GM12878 (cell line): ENCODE measurements at regions not wholly inside any gene's neighbourhood (a gene's known extent, or its start where the extent isn't known, plus 50 kb on each side); places are given as distances from the start of the nearest gene placed in this dataset.

Experiments
- ATAC-seq: fragments of 200-7000 bp; cut with Tn5 transposase; 3 replicates; pipeline ENCODE4 v1.9.1; 2020; ENCODE audit warnings: mild to moderate bottlenecking, moderate library complexity
- BruUV-seq: library from RNA; stranded (reverse); fragments of 400-500 nt; replicated peaks from 2 replicates; lab custom pipeline; 2021; lab: Mats Ljungman, UMichigan
- CTCF ChIA-PET: fragments of 300-600 bp; sonication (Branson Sonifier 250); formaldehyde crosslinking; extraction: SDS; loops from one replicate; lab custom pipeline; 2021; ENCODE audit warnings: inconsistent platforms; lab: Yijun Ruan, JAX
- POLR2A ChIA-PET: fragments of 350-600 bp; formaldehyde crosslinking; extraction: SDS; loops from one replicate; lab custom pipeline; 2021; ENCODE audit warnings: inconsistent platforms; lab: Charles Lee
- RAD21 ChIA-PET: fragments of 300-600 bp; sonication (Branson Sonifier 250); formaldehyde crosslinking; loops from one replicate; lab custom pipeline; 2023; ENCODE audit warnings: antibody characterized with exemption; ENCODE audit not compliant: unreplicated experiment; lab: Charles Lee
- SMC1A ChIA-PET: fragments of 300-600 bp; sonication (Branson Sonifier 250); formaldehyde crosslinking; loops from one replicate; lab custom pipeline; 2023; ENCODE audit not compliant: unreplicated experiment, uncharacterized antibody; lab: Charles Lee
- DNase-seq: peaks from one replicate; pipeline ENCODE4 v3.0.0-alpha.2; 2011; ENCODE audit warnings: low read depth, low spot score
- FAIRE-seq: peaks from 3 replicates; lab custom pipeline; 2011; peaks lifted over from hg19 to GRCh38; lab: Jason Lieb, UNC
- H2AFZ ChIP-seq: 2 replicates; pipeline ENCODE4 v1.6.0; 2011; ENCODE audit warnings: low read depth, low read length, control low read depth; ENCODE audit not compliant: control insufficient read depth
- H3K27ac ChIP-seq: 2 replicates; pipeline ENCODE4 v1.5.1; 2011; ENCODE audit warnings: control low read depth; ENCODE audit not compliant: control insufficient read depth, insufficient read depth
- H3K27me3 ChIP-seq, 2 experiments: replicated peaks in 1 of 2; 2 replicates each; pipeline versions ENCODE4 v1.6.0 to v1.6.1; 2011; ENCODE audit warnings: low read length in 1 of 2; ENCODE audit not compliant: control insufficient read depth in 2 of 2, insufficient read depth in 2 of 2
- H3K36me3 ChIP-seq, 2 experiments: 2 replicates each; pipeline ENCODE4 v1.5.1; 2011; ENCODE audit warnings: low read length in 1 of 2; ENCODE audit not compliant: control insufficient read depth in 2 of 2, insufficient read depth in 2 of 2
- H3K4me1 ChIP-seq: 2 replicates; pipeline ENCODE4 v1.6.1; 2011; ENCODE audit warnings: mild to moderate bottlenecking, low read length, moderate library complexity, mixed read lengths; ENCODE audit not compliant: control insufficient read depth, insufficient read depth
- H3K4me2 ChIP-seq: 2 replicates; pipeline ENCODE4 v1.6.0; 2011; ENCODE audit warnings: control low read depth; ENCODE audit not compliant: control insufficient read depth, insufficient read depth
- H3K4me3 ChIP-seq: fragments of 200-600 bp; sonication (generic); 2 replicates; pipeline ENCODE4 v1.5.1; 2016
- H3K79me2 ChIP-seq: 2 replicates; pipeline ENCODE4 v1.6.0; 2011; ENCODE audit warnings: low read length; ENCODE audit not compliant: control insufficient read depth, insufficient read depth
- H3K9ac ChIP-seq: 2 replicates; pipeline ENCODE4 v1.8.0; 2011; ENCODE audit warnings: low read length, control low read depth, mixed read lengths; ENCODE audit not compliant: control insufficient read depth, insufficient read depth
- H3K9me3 ChIP-seq: replicated peaks from 3 replicates; pipeline ENCODE4 v1.5.1; 2011; ENCODE audit warnings: mild to moderate bottlenecking, low read length; ENCODE audit not compliant: control insufficient read depth, insufficient read depth
- H4K20me1 ChIP-seq: 2 replicates; pipeline ENCODE4 v1.6.0; 2011; ENCODE audit not compliant: control insufficient read depth, insufficient read depth
- CBFB ChIP-seq: IDR thresholded peaks from 2 replicates; pipeline ENCODE4 v1.6.1; 2016; ENCODE audit warnings: antibody characterized with exemption, low read depth
- CBX5 ChIP-seq: sonication (generic); IDR thresholded peaks from 2 replicates; pipeline ENCODE4 v1.6.1; 2016; ENCODE audit warnings: low read depth, moderate library complexity, mild to moderate bottlenecking, inconsistent platforms
- EED ChIP-seq: sonication (generic); IDR thresholded peaks from 2 replicates; pipeline ENCODE4 v1.6.1; 2016; ENCODE audit warnings: antibody characterized with exemption, low read depth
- FOXM1 ChIP-seq: IDR thresholded peaks from 2 replicates; pipeline ENCODE4 v1.6.1; 2012; ENCODE audit warnings: low read depth, mild to moderate bottlenecking, inconsistent platforms, low read length, moderate library complexity
- KAT2A ChIP-seq: conservative IDR thresholded peaks from 2 replicates; pipeline ENCODE4 v1.6.1; 2011; ENCODE audit warnings: low read depth, low read length; ENCODE audit not compliant: control insufficient read depth
- MTA2 ChIP-seq: fragments of 450-650 bp; IDR thresholded peaks from 2 replicates; pipeline ENCODE4 v1.6.1; 2016; ENCODE audit warnings: low read depth, mild to moderate bottlenecking, moderate library complexity
- MYC ChIP-seq: IDR thresholded peaks from 2 replicates; pipeline ENCODE4 v1.6.1; 2011; ENCODE audit warnings: mild to moderate bottlenecking, low read length, moderate library complexity, inconsistent platforms; ENCODE audit not compliant: insufficient read depth, insufficient replicate concordance, insufficient read length, severe bottlenecking
- RFX5 ChIP-seq: IDR thresholded peaks from 2 replicates; pipeline ENCODE4 v1.6.1; 2011; ENCODE audit warnings: low read depth, low read length, improper control_type of control experiment
- SMARCA5 ChIP-seq: fragments of 450-650 bp; IDR thresholded peaks from 2 replicates; pipeline ENCODE4 v1.6.1; 2017; ENCODE audit warnings: mild to moderate bottlenecking
- ZBED1 ChIP-seq: IDR thresholded peaks from 2 replicates; pipeline ENCODE4 v1.6.1; 2016; ENCODE audit warnings: borderline replicate concordance
- ZNF24 ChIP-seq: fragments of 450-650 bp; IDR thresholded peaks from 2 replicates; pipeline ENCODE4 v1.6.1; 2017; ENCODE audit warnings: antibody characterized with exemption, mild to moderate bottlenecking
- ZNF274 ChIP-seq: IDR thresholded peaks from one replicate; pipeline ENCODE4 v1.8.0; 2011; ENCODE audit not compliant: insufficient read length, insufficient read depth
- ZZZ3 ChIP-seq: IDR thresholded peaks from 2 replicates; pipeline ENCODE4 v1.6.1; 2011; ENCODE audit warnings: low read depth; ENCODE audit not compliant: control insufficient read depth, insufficient read length
- WGBS: methylation state at CpG from one replicate; pipeline ENCODE4 v1.1.6; 2016; ENCODE audit warnings: low lambda C conversion rate; ENCODE audit not compliant: insufficient replicate concordance, insufficient coverage; ENCODE audit errors: missing lambda C conversion rate; 5-methylcytosine and 5-hydroxymethylcytosine counted together
- in situ Hi-C: fragments of 300-500 bp; cut with MboI; formaldehyde crosslinking; loops from 9 replicates; pipeline ENCODE4 v1.14.3; 2018; ENCODE audit warnings: mixed read lengths
- intact Hi-C: fragments of 100-400 bp; cut with micrococcal nuclease; formaldehyde crosslinking; loops from one replicate; pipeline ENCODE4 v1.14.2; 2022; ENCODE audit not compliant: unreplicated experiment
- TF ChIP-seq, protein P1 (sequence below): fragments of 450-650 bp; IDR thresholded peaks from 2 replicates; pipeline ENCODE4 v1.6.1; 2016; ENCODE audit warnings: mild to moderate bottlenecking
- TF ChIP-seq, protein P2 (sequence below): fragments of 450-650 bp; IDR thresholded peaks from 2 replicates; pipeline ENCODE4 v1.6.1; 2016; ENCODE audit warnings: mild to moderate bottlenecking, moderate library complexity, borderline replicate concordance

DNA sequence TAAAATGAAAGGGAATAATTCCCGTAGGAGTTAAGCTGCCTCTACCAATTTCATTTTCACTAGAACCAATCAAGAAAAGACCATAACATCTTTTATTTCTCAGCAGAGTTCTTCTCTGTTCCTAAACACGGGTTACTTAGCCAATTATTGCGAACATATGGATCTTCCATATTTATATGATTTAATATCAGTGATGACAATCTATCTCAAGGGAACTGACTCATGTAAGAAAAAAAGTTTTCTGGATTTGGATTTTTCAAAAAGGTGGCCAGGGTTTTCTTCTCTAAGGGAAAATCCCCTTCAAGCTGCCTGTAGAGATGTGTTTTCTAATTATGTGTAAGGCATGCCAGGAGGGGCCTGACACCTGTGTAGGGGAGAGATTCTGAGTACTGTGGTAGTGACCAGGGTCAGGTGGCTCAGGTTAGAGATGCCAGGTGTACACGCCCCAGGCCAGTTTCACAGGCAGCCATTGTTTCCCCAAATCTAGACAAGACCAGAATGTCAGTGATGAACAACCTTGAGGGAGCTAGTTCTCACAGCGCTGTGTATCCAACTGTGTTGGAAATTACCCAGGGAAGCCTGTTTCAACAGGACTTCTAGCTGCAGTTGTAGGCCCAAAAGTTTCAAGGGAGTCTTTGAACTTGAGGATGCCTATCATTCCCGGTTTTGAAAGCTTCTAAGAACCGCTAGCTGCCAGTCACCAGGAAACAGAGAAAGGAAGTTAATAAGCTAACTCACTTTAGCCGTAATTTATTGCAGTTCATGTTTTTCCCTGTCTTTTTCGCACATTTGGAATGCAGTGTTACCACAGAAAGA, 572.5 kb upstream of the RGMB start:
- POLR2A ChIA-PET: no interaction called here
- H3K4me2 ChIP-seq: no peak overlapping the region
- no peak overlapping the region for H2AFZ ChIP-seq
- no peak for TF ChIP-seq KAT2A
- no peak for TF ChIP-seq RFX5
- TF ChIP-seq MTA2: no peak
- no peak for TF ChIP-seq CBFB
- TF ChIP-seq ZNF274: no peak
- no peak for TF ChIP-seq CBX5
- no peak for TF ChIP-seq ZZZ3
- no peak for TF ChIP-seq ZNF24
- no peak for TF ChIP-seq EED
- TF ChIP-seq MYC: no peak
- no peak for TF ChIP-seq ZBED1
- TF ChIP-seq, protein P1, sequence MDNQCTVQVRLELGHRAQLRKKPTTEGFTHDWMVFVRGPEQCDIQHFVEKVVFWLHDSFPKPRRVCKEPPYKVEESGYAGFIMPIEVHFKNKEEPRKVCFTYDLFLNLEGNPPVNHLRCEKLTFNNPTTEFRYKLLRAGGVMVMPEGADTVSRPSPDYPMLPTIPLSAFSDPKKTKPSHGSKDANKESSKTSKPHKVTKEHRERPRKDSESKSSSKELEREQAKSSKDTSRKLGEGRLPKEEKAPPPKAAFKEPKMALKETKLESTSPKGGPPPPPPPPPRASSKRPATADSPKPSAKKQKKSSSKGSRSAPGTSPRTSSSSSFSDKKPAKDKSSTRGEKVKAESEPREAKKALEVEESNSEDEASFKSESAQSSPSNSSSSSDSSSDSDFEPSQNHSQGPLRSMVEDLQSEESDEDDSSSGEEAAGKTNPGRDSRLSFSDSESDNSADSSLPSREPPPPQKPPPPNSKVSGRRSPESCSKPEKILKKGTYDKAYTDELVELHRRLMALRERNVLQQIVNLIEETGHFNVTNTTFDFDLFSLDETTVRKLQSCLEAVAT: no peak
- no peak for TF ChIP-seq FOXM1
- TF ChIP-seq SMARCA5: no peak
- TF ChIP-seq, protein P2, sequence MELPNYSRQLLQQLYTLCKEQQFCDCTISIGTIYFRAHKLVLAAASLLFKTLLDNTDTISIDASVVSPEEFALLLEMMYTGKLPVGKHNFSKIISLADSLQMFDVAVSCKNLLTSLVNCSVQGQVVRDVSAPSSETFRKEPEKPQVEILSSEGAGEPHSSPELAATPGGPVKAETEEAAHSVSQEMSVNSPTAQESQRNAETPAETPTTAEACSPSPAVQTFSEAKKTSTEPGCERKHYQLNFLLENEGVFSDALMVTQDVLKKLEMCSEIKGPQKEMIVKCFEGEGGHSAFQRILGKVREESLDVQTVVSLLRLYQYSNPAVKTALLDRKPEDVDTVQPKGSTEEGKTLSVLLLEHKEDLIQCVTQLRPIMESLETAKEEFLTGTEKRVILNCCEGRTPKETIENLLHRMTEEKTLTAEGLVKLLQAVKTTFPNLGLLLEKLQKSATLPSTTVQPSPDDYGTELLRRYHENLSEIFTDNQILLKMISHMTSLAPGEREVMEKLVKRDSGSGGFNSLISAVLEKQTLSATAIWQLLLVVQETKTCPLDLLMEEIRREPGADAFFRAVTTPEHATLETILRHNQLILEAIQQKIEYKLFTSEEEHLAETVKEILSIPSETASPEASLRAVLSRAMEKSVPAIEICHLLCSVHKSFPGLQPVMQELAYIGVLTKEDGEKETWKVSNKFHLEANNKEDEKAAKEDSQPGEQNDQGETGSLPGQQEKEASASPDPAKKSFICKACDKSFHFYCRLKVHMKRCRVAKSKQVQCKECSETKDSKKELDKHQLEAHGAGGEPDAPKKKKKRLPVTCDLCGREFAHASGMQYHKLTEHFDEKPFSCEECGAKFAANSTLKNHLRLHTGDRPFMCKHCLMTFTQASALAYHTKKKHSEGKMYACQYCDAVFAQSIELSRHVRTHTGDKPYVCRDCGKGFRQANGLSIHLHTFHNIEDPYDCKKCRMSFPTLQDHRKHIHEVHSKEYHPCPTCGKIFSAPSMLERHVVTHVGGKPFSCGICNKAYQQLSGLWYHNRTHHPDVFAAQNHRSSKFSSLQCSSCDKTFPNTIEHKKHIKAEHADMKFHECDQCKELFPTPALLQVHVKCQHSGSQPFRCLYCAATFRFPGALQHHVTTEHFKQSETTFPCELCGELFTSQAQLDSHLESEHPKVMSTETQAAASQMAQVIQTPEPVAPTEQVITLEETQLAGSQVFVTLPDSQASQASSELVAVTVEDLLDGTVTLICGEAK: no peak
- SMC1A ChIA-PET: interaction anchor here (0.7 kb wide), 1 partner anchor 19 kb away, joined by 3 read pairs; no protein-coding TSS in a partner anchor
- 25% methylated on average over 9 of the region's 9 CpGs for WGBS
- H3K27ac ChIP-seq: no peak overlapping the region
- no peak overlapping the region for H3K4me3 ChIP-seq
- no peaks in the 10 kb centered on the region for H3K4me1 ChIP-seq
- H3K27me3 ChIP-seq: no peaks in the 10 kb centered on the region
- H3K79me2 ChIP-seq: no peaks in the 10 kb centered on the region
- no peaks in the 10 kb centered on the region for H4K20me1 ChIP-seq
- ATAC-seq: no peak
- no peak for DNase-seq
- H3K9me3 ChIP-seq: no peaks in the 10 kb centered on the region
- H3K36me3 ChIP-seq: no peaks in the 10 kb centered on the region
- BruUV-seq: no TSS peak
- in situ Hi-C loops (no loop called here), intact Hi-C loops (no loop called here)
- no peak for FAIRE-seq
- CTCF ChIA-PET: interaction anchor here (0.8 kb wide), 1 partner anchor 10 kb away, joined by 3 read pairs; no protein-coding TSS in a partner anchor
- RAD21 ChIA-PET: no interaction called here
- H3K9ac ChIP-seq: no peak overlapping the region
